Osteocyte (in vitro differentiated cells): ENCODE measurements at regions not wholly inside any gene's neighbourhood (a gene's known extent, or its start where the extent isn't known, plus 50 kb on each side); places are given as distances from the start of the nearest gene placed in this dataset.

Source experiments
- DNase-seq: peaks from one replicate; pipeline ENCODE4 v3.0.0; 2021; ENCODE audit warnings: mixed read lengths; ENCODE audit not compliant: unreplicated experiment; ENCODE audit errors: extremely low spot score
- H3K27ac Mint-ChIP-seq: one replicate; pipeline ENCODE4 v1.8.0; 2021; ENCODE audit warnings: mild to moderate bottlenecking, mixed read lengths; ENCODE audit not compliant: unreplicated experiment
- H3K27me3 Mint-ChIP-seq: one replicate; pipeline ENCODE4 v1.8.0; 2021; ENCODE audit warnings: mixed read lengths; ENCODE audit not compliant: unreplicated experiment
- H3K36me3 Mint-ChIP-seq: one replicate; pipeline ENCODE4 v1.8.0; 2021; ENCODE audit warnings: mixed read lengths; ENCODE audit not compliant: unreplicated experiment
- H3K4me1 Mint-ChIP-seq: one replicate; pipeline ENCODE4 v1.8.0; 2021; ENCODE audit warnings: mixed read lengths; ENCODE audit not compliant: unreplicated experiment
- H3K4me3 Mint-ChIP-seq: one replicate; pipeline ENCODE4 v1.8.0; 2021; ENCODE audit warnings: mild to moderate bottlenecking, moderate library complexity, mixed read lengths; ENCODE audit not compliant: unreplicated experiment
- H3K9me3 Mint-ChIP-seq: one replicate; pipeline ENCODE4 v1.8.0; 2021; ENCODE audit warnings: mixed read lengths; ENCODE audit not compliant: unreplicated experiment
- TF ChIP-seq, protein P1 (sequence below): fragments of 200-600 bp; sonication (generic); IDR thresholded peaks from 2 replicates; pipeline ENCODE4 v1.5.0; 2021; ENCODE audit warnings: antibody characterized with exemption, mild to moderate bottlenecking, moderate library complexity

DNA sequence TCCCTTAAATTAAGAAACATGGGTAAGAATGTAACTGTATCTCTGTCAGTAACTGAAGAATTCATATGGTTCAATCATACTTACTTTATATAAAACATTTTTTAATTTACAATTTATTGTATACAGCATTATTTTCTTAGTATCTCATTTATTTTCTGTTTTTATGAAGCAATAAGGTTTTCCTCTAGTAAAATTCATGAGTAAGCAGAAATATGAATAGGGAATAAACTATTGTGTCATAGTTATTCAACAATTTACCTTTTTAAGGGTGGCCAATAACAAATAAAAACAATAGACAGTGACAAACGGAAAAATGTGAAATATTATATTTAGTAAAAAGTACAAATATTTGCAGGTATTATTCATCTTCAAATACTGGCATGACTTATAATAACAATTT lies 624.4 kb downstream of the TECRL start:
- Mint-ChIP-seq H3K9me3 (no peaks in the 10 kb centered on the region), H3K27me3 (no peaks in the 10 kb centered on the region), H3K4me3 (no peak overlapping the region), H3K27ac (no peak overlapping the region), H3K4me1 (no peaks in the 10 kb centered on the region), H3K36me3 (no peaks in the 10 kb centered on the region)
- TF ChIP-seq, protein P1, sequence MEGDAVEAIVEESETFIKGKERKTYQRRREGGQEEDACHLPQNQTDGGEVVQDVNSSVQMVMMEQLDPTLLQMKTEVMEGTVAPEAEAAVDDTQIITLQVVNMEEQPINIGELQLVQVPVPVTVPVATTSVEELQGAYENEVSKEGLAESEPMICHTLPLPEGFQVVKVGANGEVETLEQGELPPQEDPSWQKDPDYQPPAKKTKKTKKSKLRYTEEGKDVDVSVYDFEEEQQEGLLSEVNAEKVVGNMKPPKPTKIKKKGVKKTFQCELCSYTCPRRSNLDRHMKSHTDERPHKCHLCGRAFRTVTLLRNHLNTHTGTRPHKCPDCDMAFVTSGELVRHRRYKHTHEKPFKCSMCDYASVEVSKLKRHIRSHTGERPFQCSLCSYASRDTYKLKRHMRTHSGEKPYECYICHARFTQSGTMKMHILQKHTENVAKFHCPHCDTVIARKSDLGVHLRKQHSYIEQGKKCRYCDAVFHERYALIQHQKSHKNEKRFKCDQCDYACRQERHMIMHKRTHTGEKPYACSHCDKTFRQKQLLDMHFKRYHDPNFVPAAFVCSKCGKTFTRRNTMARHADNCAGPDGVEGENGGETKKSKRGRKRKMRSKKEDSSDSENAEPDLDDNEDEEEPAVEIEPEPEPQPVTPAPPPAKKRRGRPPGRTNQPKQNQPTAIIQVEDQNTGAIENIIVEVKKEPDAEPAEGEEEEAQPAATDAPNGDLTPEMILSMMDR: no peak
- DNase-seq: no peak

DNA sequence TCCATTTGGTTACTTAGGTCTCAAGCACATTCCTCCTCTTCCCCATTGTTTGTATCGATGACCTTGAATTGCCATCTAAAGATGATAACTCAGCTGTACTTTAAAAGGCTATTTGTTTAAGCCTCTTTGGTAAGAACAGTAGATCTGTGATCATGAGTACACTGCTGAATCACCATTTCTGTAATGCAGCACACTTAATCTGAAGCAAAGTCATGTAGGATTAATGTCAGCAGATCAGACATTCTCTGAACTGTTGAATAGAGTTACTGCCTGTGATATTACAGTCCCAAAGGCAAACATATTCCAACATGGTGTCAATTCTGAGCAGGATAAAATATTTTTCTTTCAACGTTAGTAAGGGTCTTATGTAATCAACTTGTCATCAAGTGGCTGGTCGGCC lies 631.6 kb downstream of the TECRL start:
- TF ChIP-seq, protein P1: no peak
- DNase-seq: no peak
- no peaks in the 10 kb centered on the region for H3K36me3 Mint-ChIP-seq
- no peaks in the 10 kb centered on the region for H3K4me1 Mint-ChIP-seq
- no peak overlapping the region for H3K4me3 Mint-ChIP-seq
- no peak overlapping the region for H3K27ac Mint-ChIP-seq
- H3K9me3 Mint-ChIP-seq: no peaks in the 10 kb centered on the region
- H3K27me3 Mint-ChIP-seq: no peaks in the 10 kb centered on the region

DNA sequence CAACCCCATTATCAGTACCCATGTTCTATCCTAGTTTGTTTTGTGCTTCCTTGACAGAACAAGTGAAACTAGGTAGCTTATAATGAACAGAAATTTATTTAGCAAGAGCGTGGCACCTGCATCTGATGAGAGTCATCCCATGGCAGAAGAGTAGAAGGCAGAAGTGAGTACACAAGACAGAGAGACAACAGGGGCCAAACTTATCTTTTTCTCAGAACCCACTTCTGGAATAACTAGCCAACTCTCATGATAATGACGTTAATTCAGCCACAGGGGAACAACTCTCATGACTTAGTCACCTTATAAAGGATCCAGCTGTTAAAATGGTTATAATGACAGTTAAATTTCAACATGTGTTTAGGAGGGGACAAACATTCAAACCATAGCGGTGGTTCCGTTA lies 644.9 kb downstream of the TECRL start:
- Mint-ChIP-seq H3K27me3 (no peaks in the 10 kb centered on the region), H3K4me1 (no peaks in the 10 kb centered on the region), H3K27ac (no peak overlapping the region), H3K4me3 (no peak overlapping the region), H3K36me3 (no peaks in the 10 kb centered on the region), H3K9me3 (no peaks in the 10 kb centered on the region)
- no peak for DNase-seq
- TF ChIP-seq, protein P1: no peak

DNA sequence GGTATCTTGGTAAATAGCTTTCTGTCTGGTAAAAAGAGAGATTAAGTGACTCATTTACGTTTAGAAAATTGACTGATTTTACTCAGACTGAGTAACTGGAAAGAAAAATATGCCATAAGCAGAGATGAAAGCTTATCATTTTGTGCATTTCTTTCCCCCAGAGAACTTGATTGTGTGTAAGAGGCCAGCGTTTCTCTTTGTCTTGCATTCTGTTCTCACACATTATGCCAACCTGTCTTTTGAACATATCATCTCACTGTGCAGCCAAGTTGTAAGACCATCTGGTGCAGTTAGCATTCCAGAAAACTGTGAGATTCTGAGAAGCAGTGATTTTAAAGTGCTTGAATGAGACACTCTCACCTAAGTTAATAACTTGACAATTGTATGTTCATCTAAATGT lies 651.3 kb downstream of the TECRL start:
- H3K27ac Mint-ChIP-seq: no peak overlapping the region
- H3K36me3 Mint-ChIP-seq: no peaks in the 10 kb centered on the region
- no peaks in the 10 kb centered on the region for H3K4me1 Mint-ChIP-seq
- no peak overlapping the region for H3K4me3 Mint-ChIP-seq
- DNase-seq: no peak
- H3K27me3 Mint-ChIP-seq: no peaks in the 10 kb centered on the region
- H3K9me3 Mint-ChIP-seq: peaks cover 3% of the 10 kb centered on the region
- TF ChIP-seq, protein P1: no peak

DNA sequence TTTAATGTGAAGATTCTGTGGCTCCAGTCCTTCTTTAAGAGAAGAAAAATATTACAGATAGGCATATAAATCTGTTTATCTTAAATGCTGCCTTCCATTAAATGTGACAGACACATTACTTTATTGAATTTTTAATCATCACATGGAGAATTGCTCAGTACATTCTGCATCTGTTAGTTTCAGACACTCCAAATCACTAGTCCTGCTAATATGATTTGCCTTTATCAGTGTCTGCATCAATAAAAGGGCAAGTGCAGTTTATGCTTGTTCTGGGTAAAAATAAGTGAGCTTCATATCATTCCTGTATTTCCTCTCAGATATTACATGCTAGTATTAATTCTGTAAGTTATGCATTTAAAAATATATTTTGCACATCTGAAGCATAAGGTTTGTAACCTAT lies 666.4 kb downstream of the TECRL start:
- no peak overlapping the region for H3K27ac Mint-ChIP-seq
- no peaks in the 10 kb centered on the region for H3K27me3 Mint-ChIP-seq
- TF ChIP-seq, protein P1: no peak
- no peak overlapping the region for H3K4me3 Mint-ChIP-seq
- H3K4me1 Mint-ChIP-seq: no peaks in the 10 kb centered on the region
- no peak for DNase-seq
- no peaks in the 10 kb centered on the region for H3K36me3 Mint-ChIP-seq
- no peaks in the 10 kb centered on the region for H3K9me3 Mint-ChIP-seq
